ENCODE measurements at regions not wholly inside any gene's neighbourhood (a gene's known extent, or its start where the extent isn't known, plus 50 kb on each side); places are given as distances from the start of the nearest gene placed in this dataset.
"Not testable (repeated sequence)": the region's sequence is repeated elsewhere in the genome, so short reads cannot be mapped to it uniquely, and the experiment has no call there.

DNA sequence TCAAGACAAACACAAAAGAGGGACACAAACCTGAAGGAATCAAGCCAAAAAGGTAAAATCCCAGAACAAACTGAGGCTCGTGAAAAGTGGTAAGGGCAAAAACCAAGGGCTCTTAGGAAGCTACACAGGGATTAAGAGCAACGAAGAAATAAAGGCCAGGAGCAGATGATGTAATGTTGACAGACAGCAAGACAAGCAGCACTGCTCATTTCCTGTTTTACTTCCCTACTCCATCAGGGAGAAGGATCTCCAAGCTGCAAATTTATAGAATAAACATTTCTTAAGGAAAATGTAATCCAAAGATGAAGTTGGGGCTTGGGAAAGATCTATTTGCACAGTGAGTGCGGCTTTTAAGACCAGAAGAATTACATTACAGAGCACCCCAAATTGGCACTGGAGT is 182.3 kb upstream of the MAP1B start:
- H3K27ac ChIP-seq (ENCODE audit: low read length, poor library complexity, severe bottlenecking): no peak overlapping the region
- no peaks in the 10 kb centered on the region for H3K79me1 ChIP-seq (replicated peaks; ENCODE audit: low read length, poor library complexity, severe bottlenecking)
- H3K9me3 ChIP-seq (ENCODE audit: control insufficient read depth, low read length): no peaks in the 10 kb centered on the region
- peak; percentile 68 for DNase-seq
- H3K14ac ChIP-seq (ENCODE audit: low read length in 2 of 2): no peak overlapping the region
- H3K4me3 ChIP-seq (ENCODE audit: insufficient read depth in 1 of 2, low read depth in 1 of 2, low read length in 2 of 2): no peak overlapping the region
- H2AFZ ChIP-seq (ENCODE audit: low read depth, low read length): no peak overlapping the region
- 23% methylated on average over 3 of the region's 3 CpGs for WGBS
- H3K4ac ChIP-seq (ENCODE audit: low read depth in 1 of 2, low read length in 2 of 2): peak overlapping the region in 1 of 2 experiments; percentile 78
- no peak overlapping the region for H4K91ac ChIP-seq (ENCODE audit: low read length)
- no peak overlapping the region for H2BK12ac ChIP-seq (ENCODE audit: low read length in 2 of 2)
- no peak overlapping the region for H3K18ac ChIP-seq (ENCODE audit: low read depth in 1 of 2, low read length in 2 of 2)
- no peak overlapping the region for H3K9ac ChIP-seq (ENCODE audit: low read length)
- H3K27me3 ChIP-seq (ENCODE audit: control insufficient read depth in 1 of 2, insufficient read depth in 1 of 2, low read length in 2 of 2): no peaks in the 10 kb centered on the region
- no peak overlapping the region for H3K23ac ChIP-seq (ENCODE audit: low read length in 2 of 2)
- no peaks in the 10 kb centered on the region for H3K36me3 ChIP-seq (ENCODE audit: control insufficient read depth in 1 of 2, insufficient read depth in 2 of 2, low read depth in 1 of 2, low read length in 2 of 2)
- no peak overlapping the region for H2BK120ac ChIP-seq (ENCODE audit: low read depth, low read length)
- H2BK15ac ChIP-seq (ENCODE audit: low read depth, poor library complexity, severe bottlenecking): no peak overlapping the region
- no peak overlapping the region for H2AK5ac ChIP-seq (ENCODE audit: low read length, severe bottlenecking)
- H3K4me1 ChIP-seq (ENCODE audit: control insufficient read depth, insufficient read depth, low read depth, low read length): no peaks in the 10 kb centered on the region
- no peak overlapping the region for H3K4me2 ChIP-seq (ENCODE audit: low read length, poor library complexity, severe bottlenecking)
- H2BK5ac ChIP-seq (ENCODE audit: low read depth, low read length, poor library complexity, severe bottlenecking): no peak overlapping the region
- H4K8ac ChIP-seq (ENCODE audit: low read length): no peak overlapping the region

DNA sequence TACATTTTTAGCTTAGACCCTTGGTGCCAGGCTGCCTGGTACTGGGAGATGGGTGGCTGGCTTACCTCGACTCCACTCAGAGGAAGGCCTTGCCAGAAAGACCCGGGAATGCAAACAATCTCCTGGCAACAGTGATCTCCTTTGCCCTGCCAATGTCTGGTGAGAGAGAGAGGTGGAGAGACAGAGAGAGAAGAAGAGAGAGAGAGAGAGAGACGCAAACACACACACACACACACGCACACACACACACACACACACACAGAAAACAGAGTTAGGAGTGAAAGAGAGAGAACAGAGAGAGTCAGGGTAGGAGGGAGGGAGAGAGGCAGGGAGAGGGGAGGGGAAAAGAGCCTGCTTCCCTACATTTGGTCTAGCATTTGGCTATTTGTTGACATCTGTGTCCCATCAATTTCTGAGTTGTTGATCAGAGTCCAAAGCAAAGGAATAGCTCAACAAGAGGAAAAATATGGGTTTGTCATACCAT is 181.6 kb upstream of the MAP1B start:
- Histone ChIP-seq H3K9ac (ENCODE audit: low read length) (no peak overlapping the region), H3K9me3 (ENCODE audit: control insufficient read depth, low read length) (no peaks in the 10 kb centered on the region), H3K23ac (ENCODE audit: low read length in 2 of 2) (no peak overlapping the region), H2AK5ac (ENCODE audit: low read length, severe bottlenecking) (no peak overlapping the region), H2BK120ac (ENCODE audit: low read depth, low read length) (no peak overlapping the region), H3K18ac (ENCODE audit: low read depth in 1 of 2, low read length in 2 of 2) (peak overlapping the region; percentile 5 to 72), H3K36me3 (ENCODE audit: control insufficient read depth in 1 of 2, insufficient read depth in 2 of 2, low read depth in 1 of 2, low read length in 2 of 2) (no peaks in the 10 kb centered on the region), H3K27me3 (ENCODE audit: control insufficient read depth in 1 of 2, insufficient read depth in 1 of 2, low read length in 2 of 2) (no peaks in the 10 kb centered on the region), H3K4me2 (ENCODE audit: low read length, poor library complexity, severe bottlenecking) (no peak overlapping the region), H2BK5ac (ENCODE audit: low read depth, low read length, poor library complexity, severe bottlenecking) (no peak overlapping the region), H2AFZ (ENCODE audit: low read depth, low read length) (no peak overlapping the region), H3K4ac (ENCODE audit: low read depth in 1 of 2, low read length in 2 of 2) (peak overlapping the region in 1 of 2 experiments; percentile 78), H3K79me1 (replicated peaks; ENCODE audit: low read length, poor library complexity, severe bottlenecking) (no peaks in the 10 kb centered on the region), H2BK15ac (ENCODE audit: low read depth, poor library complexity, severe bottlenecking) (no peak overlapping the region), H4K8ac (ENCODE audit: low read length) (peak overlapping the region; percentile 81), H2BK12ac (ENCODE audit: low read length in 2 of 2) (peak overlapping the region; percentile 18 to 67), H3K4me3 (ENCODE audit: insufficient read depth in 1 of 2, low read depth in 1 of 2, low read length in 2 of 2) (no peak overlapping the region), H4K91ac (ENCODE audit: low read length) (no peak overlapping the region), H3K4me1 (ENCODE audit: control insufficient read depth, insufficient read depth, low read depth, low read length) (no peaks in the 10 kb centered on the region), H3K27ac (ENCODE audit: low read length, poor library complexity, severe bottlenecking) (no peak overlapping the region), H3K14ac (ENCODE audit: low read length in 2 of 2) (no peak overlapping the region)
- peak; percentile 31 for DNase-seq
- WGBS: 46% methylated on average over 1 of the region's 4 CpGs

DNA sequence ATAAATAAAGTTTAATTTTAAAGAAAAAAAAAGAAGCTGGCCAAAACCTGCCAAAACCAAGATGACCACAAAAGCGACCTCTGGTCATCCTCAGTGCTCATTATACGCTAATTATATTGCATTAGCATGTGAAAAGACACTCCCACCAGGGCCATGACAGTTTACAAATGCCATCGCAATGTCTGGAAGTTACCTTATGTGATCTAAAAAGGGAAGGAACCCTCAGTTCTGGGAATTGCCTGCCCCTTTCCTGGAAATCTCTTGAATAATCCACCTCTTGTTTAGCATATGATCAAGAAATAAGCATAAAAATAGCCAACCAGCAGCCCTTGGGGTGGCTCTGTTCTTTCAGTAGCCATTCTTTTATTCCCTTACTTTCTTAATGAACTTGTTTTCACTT is 178.3 kb upstream of the MAP1B start:
- no peak overlapping the region for H3K9ac ChIP-seq (ENCODE audit: low read length)
- no peak overlapping the region for H3K4me2 ChIP-seq (ENCODE audit: low read length, poor library complexity, severe bottlenecking)
- H3K9me3 ChIP-seq (ENCODE audit: control insufficient read depth, low read length): no peaks in the 10 kb centered on the region
- H4K8ac ChIP-seq (ENCODE audit: low read length): no peak overlapping the region
- H2BK15ac ChIP-seq (ENCODE audit: low read depth, poor library complexity, severe bottlenecking): no peak overlapping the region
- 75% methylated on average over 3 of the region's 3 CpGs for WGBS
- no peak overlapping the region for H2AK5ac ChIP-seq (ENCODE audit: low read length, severe bottlenecking)
- no peak overlapping the region for H3K4me3 ChIP-seq (ENCODE audit: insufficient read depth in 1 of 2, low read depth in 1 of 2, low read length in 2 of 2)
- no peak overlapping the region for H3K4ac ChIP-seq (ENCODE audit: low read depth in 1 of 2, low read length in 2 of 2)
- no peaks in the 10 kb centered on the region for H3K36me3 ChIP-seq (ENCODE audit: control insufficient read depth in 1 of 2, insufficient read depth in 2 of 2, low read depth in 1 of 2, low read length in 2 of 2)
- no peaks in the 10 kb centered on the region for H3K27me3 ChIP-seq (ENCODE audit: control insufficient read depth in 1 of 2, insufficient read depth in 1 of 2, low read length in 2 of 2)
- no peak overlapping the region for H3K18ac ChIP-seq (ENCODE audit: low read depth in 1 of 2, low read length in 2 of 2)
- H3K23ac ChIP-seq (ENCODE audit: low read length in 2 of 2): no peak overlapping the region
- peaks cover 2% of the 10 kb centered on the region for H3K4me1 ChIP-seq (ENCODE audit: control insufficient read depth, insufficient read depth, low read depth, low read length)
- no peak overlapping the region for H2BK120ac ChIP-seq (ENCODE audit: low read depth, low read length)
- no peak overlapping the region for H2BK12ac ChIP-seq (ENCODE audit: low read length in 2 of 2)
- no peak overlapping the region for H2BK5ac ChIP-seq (ENCODE audit: low read depth, low read length, poor library complexity, severe bottlenecking)
- H4K91ac ChIP-seq (ENCODE audit: low read length): no peak overlapping the region
- no peak overlapping the region for H2AFZ ChIP-seq (ENCODE audit: low read depth, low read length)
- DNase-seq: no peak
- H3K14ac ChIP-seq (ENCODE audit: low read length in 2 of 2): no peak overlapping the region
- H3K27ac ChIP-seq (ENCODE audit: low read length, poor library complexity, severe bottlenecking): no peak overlapping the region
- H3K79me1 ChIP-seq (replicated peaks; ENCODE audit: low read length, poor library complexity, severe bottlenecking): no peaks in the 10 kb centered on the region

DNA sequence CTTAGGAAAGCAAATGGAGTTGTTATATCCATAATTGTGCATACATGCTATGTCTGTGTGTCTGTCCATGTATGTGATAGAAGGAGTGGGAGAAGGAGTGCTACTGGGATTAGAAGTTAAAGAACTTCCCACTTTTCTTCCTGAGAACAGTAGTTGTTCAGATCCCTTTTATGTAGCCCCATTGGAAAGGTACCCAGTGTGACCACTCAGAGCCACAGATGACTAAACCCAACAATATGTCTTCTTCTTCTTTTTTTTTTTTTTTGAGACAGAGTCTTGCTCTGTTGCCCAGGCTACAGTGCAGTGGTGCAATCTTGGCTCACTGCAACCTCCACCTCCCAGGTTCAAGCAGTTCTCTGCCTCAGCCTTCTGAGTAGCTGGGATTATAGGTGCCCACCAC is 176.7 kb upstream of the MAP1B start:
- not testable (repeated sequence) for H3K4ac ChIP-seq (ENCODE audit: low read depth in 1 of 2, low read length in 2 of 2); H2BK15ac ChIP-seq (ENCODE audit: low read depth, poor library complexity, severe bottlenecking); H4K91ac ChIP-seq (ENCODE audit: low read length); H4K8ac ChIP-seq (ENCODE audit: low read length); H3K27ac ChIP-seq (ENCODE audit: low read length, poor library complexity, severe bottlenecking); H3K14ac ChIP-seq (ENCODE audit: low read length in 2 of 2); H3K9me3 ChIP-seq (ENCODE audit: control insufficient read depth, low read length); H3K9ac ChIP-seq (ENCODE audit: low read length); H3K4me1 ChIP-seq (ENCODE audit: control insufficient read depth, insufficient read depth, low read depth, low read length); H2BK5ac ChIP-seq (ENCODE audit: low read depth, low read length, poor library complexity, severe bottlenecking); H2BK120ac ChIP-seq (ENCODE audit: low read depth, low read length); H3K27me3 ChIP-seq (ENCODE audit: control insufficient read depth in 1 of 2, insufficient read depth in 1 of 2, low read length in 2 of 2); H3K4me3 ChIP-seq (ENCODE audit: insufficient read depth in 1 of 2, low read depth in 1 of 2, low read length in 2 of 2); H3K79me1 ChIP-seq (replicated peaks; ENCODE audit: low read length, poor library complexity, severe bottlenecking); H2AFZ ChIP-seq (ENCODE audit: low read depth, low read length); H2AK5ac ChIP-seq (ENCODE audit: low read length, severe bottlenecking); H3K4me2 ChIP-seq (ENCODE audit: low read length, poor library complexity, severe bottlenecking); H3K36me3 ChIP-seq (ENCODE audit: control insufficient read depth in 1 of 2, insufficient read depth in 2 of 2, low read depth in 1 of 2, low read length in 2 of 2); DNase-seq; H2BK12ac ChIP-seq (ENCODE audit: low read length in 2 of 2); H3K23ac ChIP-seq (ENCODE audit: low read length in 2 of 2); H3K18ac ChIP-seq (ENCODE audit: low read depth in 1 of 2, low read length in 2 of 2)

Measured in mesenchymal stem cell (in vitro differentiated cells and primary cell).